ENCODE measurements at regions not wholly inside any gene's neighbourhood (a gene's known extent, or its start where the extent isn't known, plus 50 kb on each side); places are given as distances from the start of the nearest gene placed in this dataset.

DNA sequence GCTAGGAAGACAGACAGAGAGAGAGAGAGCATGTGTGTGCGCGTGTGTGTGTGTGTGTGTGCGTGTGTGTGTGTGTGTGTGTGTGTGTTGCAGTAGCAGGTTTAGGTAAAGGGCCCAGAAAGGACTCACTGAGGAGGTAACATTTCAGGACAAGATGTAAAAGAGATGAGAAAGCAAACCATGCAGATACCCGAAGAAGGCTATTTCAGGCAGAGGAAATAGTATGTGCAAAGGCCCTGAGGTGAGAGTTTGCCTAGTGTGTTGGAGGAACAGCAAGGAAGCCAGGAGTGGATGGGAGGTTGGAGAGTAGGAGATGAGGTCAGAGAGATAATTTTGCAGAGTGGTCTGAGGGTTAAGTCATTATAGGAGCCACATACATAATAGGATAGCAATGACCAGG, 754.3 kb upstream of the TBX3 start:
- TF ChIP-seq, protein P1, sequence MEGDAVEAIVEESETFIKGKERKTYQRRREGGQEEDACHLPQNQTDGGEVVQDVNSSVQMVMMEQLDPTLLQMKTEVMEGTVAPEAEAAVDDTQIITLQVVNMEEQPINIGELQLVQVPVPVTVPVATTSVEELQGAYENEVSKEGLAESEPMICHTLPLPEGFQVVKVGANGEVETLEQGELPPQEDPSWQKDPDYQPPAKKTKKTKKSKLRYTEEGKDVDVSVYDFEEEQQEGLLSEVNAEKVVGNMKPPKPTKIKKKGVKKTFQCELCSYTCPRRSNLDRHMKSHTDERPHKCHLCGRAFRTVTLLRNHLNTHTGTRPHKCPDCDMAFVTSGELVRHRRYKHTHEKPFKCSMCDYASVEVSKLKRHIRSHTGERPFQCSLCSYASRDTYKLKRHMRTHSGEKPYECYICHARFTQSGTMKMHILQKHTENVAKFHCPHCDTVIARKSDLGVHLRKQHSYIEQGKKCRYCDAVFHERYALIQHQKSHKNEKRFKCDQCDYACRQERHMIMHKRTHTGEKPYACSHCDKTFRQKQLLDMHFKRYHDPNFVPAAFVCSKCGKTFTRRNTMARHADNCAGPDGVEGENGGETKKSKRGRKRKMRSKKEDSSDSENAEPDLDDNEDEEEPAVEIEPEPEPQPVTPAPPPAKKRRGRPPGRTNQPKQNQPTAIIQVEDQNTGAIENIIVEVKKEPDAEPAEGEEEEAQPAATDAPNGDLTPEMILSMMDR (IDR thresholded peaks at IDR 0.05 in 4 of 5, conservative IDR thresholded peaks at IDR 0.05 in 1 of 5), result no peak
- TF ChIP-seq POLR2A (IDR thresholded peaks at IDR 0.05), result no peak

Data from gastrocnemius medialis (tissue), 4 donors.